ENCODE measurements at regions not wholly inside any gene's neighbourhood (a gene's known extent, or its start where the extent isn't known, plus 50 kb on each side); places are given as distances from the start of the nearest gene placed in this dataset.

- TF ChIP-seq ZNF274 (IDR thresholded peaks at IDR 0.05; ENCODE audit: low read depth, low read length) (no peak), YY1 (IDR thresholded peaks at IDR 0.05; ENCODE audit: insufficient read depth, insufficient read length) (no peak), SUZ12 (IDR thresholded peaks at IDR 0.05; ENCODE audit: extremely low read depth, insufficient read depth, insufficient read length) (no peak)
- H3K4me1 ChIP-seq (ENCODE audit: insufficient read depth, insufficient read length) = no peaks in the 10 kb centered on the region
- no peaks in the 10 kb centered on the region for H3K9me3 ChIP-seq (ENCODE audit: insufficient read depth, low read length)
- H3K4me3 ChIP-seq (ENCODE audit: insufficient read length, low read depth) = no peak overlapping the region
- no peak for DNase-seq (ENCODE audit: low read depth, low spot score)
- no peaks in the 10 kb centered on the region for H3K27me3 ChIP-seq (ENCODE audit: insufficient read depth, insufficient read length)
- H3K9ac ChIP-seq (ENCODE audit: insufficient read length, low read depth) = no peak overlapping the region
- H3K36me3 ChIP-seq (ENCODE audit: insufficient read depth, insufficient read length, low read length) = no peaks in the 10 kb centered on the region
These were observed 367.6 kb downstream of the SPATA31D1 start for GRCh38 chr9:82356131-82356530.

GRCh38 chr9:82356871-82357270 is 368.3 kb downstream of the SPATA31D1 start:
- TF ChIP-seq SUZ12 (IDR thresholded peaks at IDR 0.05; ENCODE audit: extremely low read depth, insufficient read depth, insufficient read length) (no peak), YY1 (IDR thresholded peaks at IDR 0.05; ENCODE audit: insufficient read depth, insufficient read length) (no peak), ZNF274 (IDR thresholded peaks at IDR 0.05; ENCODE audit: low read depth, low read length) (no peak)

GRCh38 chr9:82363198-82363597 is 374.6 kb downstream of the SPATA31D1 start:
- Histone ChIP-seq H3K27me3 (ENCODE audit: insufficient read depth, insufficient read length) (no peaks in the 10 kb centered on the region), H3K4me3 (ENCODE audit: insufficient read length, low read depth) (no peak overlapping the region), H3K36me3 (ENCODE audit: insufficient read depth, insufficient read length, low read length) (no peaks in the 10 kb centered on the region), H3K4me1 (ENCODE audit: insufficient read depth, insufficient read length) (no peaks in the 10 kb centered on the region), H3K9ac (ENCODE audit: insufficient read length, low read depth) (no peak overlapping the region), H3K9me3 (ENCODE audit: insufficient read depth, low read length) (no peaks in the 10 kb centered on the region)
- no peak for TF ChIP-seq ZNF274 (IDR thresholded peaks at IDR 0.05; ENCODE audit: low read depth, low read length)
- DNase-seq (ENCODE audit: low read depth, low spot score) = no peak

More at GRCh38 chr9:82356871-82357270, 368.3 kb downstream of the SPATA31D1 start:
- no peaks in the 10 kb centered on the region for H3K27me3 ChIP-seq (ENCODE audit: insufficient read depth, insufficient read length)
- DNase-seq (ENCODE audit: low read depth, low spot score) = no peak
- no peak overlapping the region for H3K9ac ChIP-seq (ENCODE audit: insufficient read length, low read depth)
- no peak overlapping the region for H3K4me3 ChIP-seq (ENCODE audit: insufficient read length, low read depth)
- H3K36me3 ChIP-seq (ENCODE audit: insufficient read depth, insufficient read length, low read length) = no peaks in the 10 kb centered on the region
- no peaks in the 10 kb centered on the region for H3K9me3 ChIP-seq (ENCODE audit: insufficient read depth, low read length)
- no peaks in the 10 kb centered on the region for H3K4me1 ChIP-seq (ENCODE audit: insufficient read depth, insufficient read length)

- TF ChIP-seq SUZ12 (IDR thresholded peaks at IDR 0.05; ENCODE audit: extremely low read depth, insufficient read depth, insufficient read length) (no peak), YY1 (IDR thresholded peaks at IDR 0.05; ENCODE audit: insufficient read depth, insufficient read length) (no peak), ZNF274 (IDR thresholded peaks at IDR 0.05; ENCODE audit: low read depth, low read length) (no peak)
- no peaks in the 10 kb centered on the region for H3K27me3 ChIP-seq (ENCODE audit: insufficient read depth, insufficient read length)
- no peak overlapping the region for H3K9ac ChIP-seq (ENCODE audit: insufficient read length, low read depth)
- no peaks in the 10 kb centered on the region for H3K9me3 ChIP-seq (ENCODE audit: insufficient read depth, low read length)
- H3K36me3 ChIP-seq (ENCODE audit: insufficient read depth, insufficient read length, low read length) = no peaks in the 10 kb centered on the region
- H3K4me1 ChIP-seq (ENCODE audit: insufficient read depth, insufficient read length) = no peaks in the 10 kb centered on the region
- no peak for DNase-seq (ENCODE audit: low read depth, low spot score)
- H3K4me3 ChIP-seq (ENCODE audit: insufficient read length, low read depth) = no peak overlapping the region
These were observed 375.1 kb downstream of the SPATA31D1 start for GRCh38 chr9:82363682-82364081.

GRCh38 chr9:82367016-82367415 is 378.4 kb downstream of the SPATA31D1 start:
- Histone ChIP-seq H3K27me3 (ENCODE audit: insufficient read depth, insufficient read length) (no peaks in the 10 kb centered on the region), H3K9ac (ENCODE audit: insufficient read length, low read depth) (no peak overlapping the region), H3K36me3 (ENCODE audit: insufficient read depth, insufficient read length, low read length) (no peaks in the 10 kb centered on the region), H3K9me3 (ENCODE audit: insufficient read depth, low read length) (no peaks in the 10 kb centered on the region), H3K4me3 (ENCODE audit: insufficient read length, low read depth) (no peak overlapping the region), H3K4me1 (ENCODE audit: insufficient read depth, insufficient read length) (no peaks in the 10 kb centered on the region)
- no peak for DNase-seq (ENCODE audit: low read depth, low spot score)
- no peak for TF ChIP-seq ZNF274 (IDR thresholded peaks at IDR 0.05; ENCODE audit: low read depth, low read length)
- TF ChIP-seq YY1 (IDR thresholded peaks at IDR 0.05; ENCODE audit: insufficient read depth, insufficient read length) = no peak
- TF ChIP-seq SUZ12 (IDR thresholded peaks at IDR 0.05; ENCODE audit: extremely low read depth, insufficient read depth, insufficient read length) = no peak

- TF ChIP-seq YY1 (IDR thresholded peaks at IDR 0.05; ENCODE audit: insufficient read depth, insufficient read length) = no peak
- TF ChIP-seq ZNF274 (IDR thresholded peaks at IDR 0.05; ENCODE audit: low read depth, low read length) = no peak
- no peak for TF ChIP-seq SUZ12 (IDR thresholded peaks at IDR 0.05; ENCODE audit: extremely low read depth, insufficient read depth, insufficient read length)
These were observed 379.4 kb downstream of the SPATA31D1 start for GRCh38 chr9:82367929-82368328.

GRCh38 chr9:82369251-82369945 is 380.8 kb downstream of the SPATA31D1 start:
- no peaks in the 10 kb centered on the region for H3K36me3 ChIP-seq (ENCODE audit: insufficient read depth, insufficient read length, low read length)
- TF ChIP-seq YY1 (IDR thresholded peaks at IDR 0.05; ENCODE audit: insufficient read depth, insufficient read length) (no peak), ZNF274 (IDR thresholded peaks at IDR 0.05; ENCODE audit: low read depth, low read length) (no peak), SUZ12 (IDR thresholded peaks at IDR 0.05; ENCODE audit: extremely low read depth, insufficient read depth, insufficient read length) (no peak)

More at GRCh38 chr9:82367929-82368328, 379.4 kb downstream of the SPATA31D1 start:
- Histone ChIP-seq H3K4me3 (ENCODE audit: insufficient read length, low read depth) (no peak overlapping the region), H3K27me3 (ENCODE audit: insufficient read depth, insufficient read length) (no peaks in the 10 kb centered on the region), H3K9ac (ENCODE audit: insufficient read length, low read depth) (no peak overlapping the region), H3K36me3 (ENCODE audit: insufficient read depth, insufficient read length, low read length) (no peaks in the 10 kb centered on the region), H3K9me3 (ENCODE audit: insufficient read depth, low read length) (no peaks in the 10 kb centered on the region), H3K4me1 (ENCODE audit: insufficient read depth, insufficient read length) (no peaks in the 10 kb centered on the region)
- no peak for DNase-seq (ENCODE audit: low read depth, low spot score)

More at GRCh38 chr9:82369251-82369945, 380.8 kb downstream of the SPATA31D1 start:
- DNase-seq (ENCODE audit: low read depth, low spot score) = no peak
- H3K4me3 ChIP-seq (ENCODE audit: insufficient read length, low read depth) = no peak overlapping the region
- H3K9me3 ChIP-seq (ENCODE audit: insufficient read depth, low read length) = no peaks in the 10 kb centered on the region
- H3K9ac ChIP-seq (ENCODE audit: insufficient read length, low read depth) = no peak overlapping the region
- no peaks in the 10 kb centered on the region for H3K4me1 ChIP-seq (ENCODE audit: insufficient read depth, insufficient read length)
- H3K27me3 ChIP-seq (ENCODE audit: insufficient read depth, insufficient read length) = no peaks in the 10 kb centered on the region
